Superior temporal gyrus (tissue), 1 donor: ENCODE measurements at regions not wholly inside any gene's neighbourhood (a gene's known extent, or its start where the extent isn't known, plus 50 kb on each side); places are given as distances from the start of the nearest gene placed in this dataset.

Experiments
- DNase-seq: peaks from one replicate; pipeline ENCODE4 v3.0.0-alpha.2; 2016; ENCODE audit errors: extremely low spot score

- DNase-seq, result no peak
These were observed 242.8 kb upstream of the NDST4 start for GRCh38 chr4:115356176-115356575.

- DNase-seq, result no peak
These were observed 241.9 kb upstream of the NDST4 start for GRCh38 chr4:115355329-115355728.

GRCh38 chr4:115353370-115353769 lies 239.9 kb upstream of the NDST4 start:
- DNase-seq, result no peak

GRCh38 chr4:115343171-115343570 lies 229.8 kb upstream of the NDST4 start:
- DNase-seq, result no peak

- DNase-seq, result no peak
These were observed 221.5 kb upstream of the NDST4 start for GRCh38 chr4:115334736-115335411.

GRCh38 chr4:115332078-115332477 lies 218.7 kb upstream of the NDST4 start:
- DNase-seq, result no peak

GRCh38 chr4:115331241-115331640 lies 217.8 kb upstream of the NDST4 start:
- DNase-seq, result no peak

GRCh38 chr4:115325836-115326235 lies 212.4 kb upstream of the NDST4 start:
- DNase-seq, result no peak

GRCh38 chr4:115323106-115323707 lies 209.8 kb upstream of the NDST4 start:
- no peak for DNase-seq

- DNase-seq, result no peak
These were observed 201.8 kb upstream of the NDST4 start for GRCh38 chr4:115315182-115315581.

GRCh38 chr4:115310641-115311040 lies 197.2 kb upstream of the NDST4 start:
- DNase-seq, result no peak

- DNase-seq, result no peak
These were observed 181.3 kb upstream of the NDST4 start for GRCh38 chr4:115294717-115295116.

- no peak for DNase-seq
These were observed 179.7 kb upstream of the NDST4 start for GRCh38 chr4:115293093-115293462.

- DNase-seq, result no peak
These were observed 179.1 kb upstream of the NDST4 start for GRCh38 chr4:115292320-115293092.

- DNase-seq, result no peak
These were observed 174.0 kb upstream of the NDST4 start for GRCh38 chr4:115287426-115287825.

- no peak for DNase-seq
These were observed 165.9 kb upstream of the NDST4 start for GRCh38 chr4:115279330-115279729.

GRCh38 chr4:115278830-115279229 lies 165.4 kb upstream of the NDST4 start:
- no peak for DNase-seq

- DNase-seq, result peak; percentile 62
These were observed 162.2 kb upstream of the NDST4 start for GRCh38 chr4:115275615-115276014.

GRCh38 chr4:115274545-115274944 lies 161.1 kb upstream of the NDST4 start:
- DNase-seq, result no peak

- DNase-seq, result no peak
These were observed 159.2 kb upstream of the NDST4 start for GRCh38 chr4:115272594-115272993.

GRCh38 chr4:115272185-115272584 lies 158.8 kb upstream of the NDST4 start:
- no peak for DNase-seq

- DNase-seq, result no peak
These were observed 146.8 kb upstream of the NDST4 start for GRCh38 chr4:115260195-115260594.

GRCh38 chr4:115259642-115260041 lies 146.2 kb upstream of the NDST4 start:
- DNase-seq, result no peak
